SK-N-MC (cell line): ENCODE measurements at regions not wholly inside any gene's neighbourhood (a gene's known extent, or its start where the extent isn't known, plus 50 kb on each side); places are given as distances from the start of the nearest gene placed in this dataset.

Source experiments
- EZH2 ChIP-seq: fragments of 200-600 bp; sonication (generic); IDR thresholded peaks from one replicate; pipeline ENCODE4 v1.6.1; 2017; ENCODE audit warnings: antibody characterized with exemption
- FOXP2 ChIP-seq: optimal IDR thresholded peaks from 2 replicates; pipeline ENCODE3; 2011; ENCODE audit warnings: mild to moderate bottlenecking, moderate library complexity; ENCODE audit not compliant: insufficient read depth; ENCODE audit errors: extremely low read length, control extremely low read depth
- POLR2AphosphoS5 ChIP-seq: IDR thresholded peaks from 2 replicates; pipeline ENCODE4 v1.6.1; 2012; ENCODE audit warnings: mild to moderate bottlenecking, low read depth, low read length, borderline replicate concordance

DNA sequence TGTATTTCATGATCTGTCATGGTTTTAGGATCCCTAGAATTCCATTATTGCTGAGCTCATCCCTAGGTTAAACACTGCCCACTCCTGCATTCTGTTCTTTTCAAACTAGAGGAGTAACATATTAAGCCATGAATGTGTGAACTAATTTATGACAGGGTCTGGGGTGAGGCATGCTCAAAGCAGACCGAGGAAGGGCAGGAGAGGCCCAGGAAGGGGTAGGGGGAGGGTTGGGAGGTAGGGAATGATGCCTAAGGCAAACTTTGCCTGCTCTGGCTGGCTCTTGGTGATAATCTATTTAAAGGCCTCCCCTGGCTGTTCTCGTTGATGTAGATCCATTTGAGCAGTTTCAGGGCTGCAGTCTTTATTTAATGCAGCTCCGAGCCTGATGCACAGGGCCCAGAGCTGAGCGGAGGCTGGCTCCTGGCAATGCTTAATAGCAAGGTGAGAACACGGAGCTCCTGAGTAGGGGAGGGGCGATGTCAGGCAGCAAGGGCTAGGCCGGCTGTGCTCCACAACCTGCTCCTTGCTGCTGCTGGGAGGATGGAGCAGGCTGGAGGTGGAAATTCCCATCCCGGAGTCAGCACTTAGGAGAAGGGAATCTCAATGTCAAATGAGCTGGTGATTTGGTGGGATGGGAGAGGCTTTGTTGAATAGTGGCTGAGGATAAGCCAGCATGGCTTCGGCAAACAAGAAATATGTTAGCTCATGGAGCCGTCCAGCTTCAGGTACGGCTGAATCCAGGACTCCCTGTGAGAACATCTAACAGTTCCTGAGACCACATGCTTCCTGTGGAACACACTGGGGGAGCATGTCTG, 73.2 kb upstream of the UNC5A start:
- TF ChIP-seq POLR2AphosphoS5 (no peak), EZH2 (no peak), FOXP2 (no peak)
